Neural cell (in vitro differentiated cells): ENCODE measurements at regions not wholly inside any gene's neighbourhood (a gene's known extent, or its start where the extent isn't known, plus 50 kb on each side); places are given as distances from the start of the nearest gene placed in this dataset.

Experiments used
- H2AFZ ChIP-seq: fragments of 200-600, 300-800 bp; sonication (generic), shearing (Covaris generic); 2 replicates; pipeline ENCODE4 v1.6.0; 2014; ENCODE audit warnings: low read depth, mild to moderate bottlenecking, antibody characterized with exemption, low read length, moderate library complexity
- H3F3A ChIP-seq: fragments of 200-600 bp; shearing (Covaris generic); 2 replicates; pipeline ENCODE4 v1.6.1; 2016; ENCODE audit warnings: mild to moderate bottlenecking, moderate library complexity, mixed read lengths, antibody characterized with exemption, low read length; ENCODE audit not compliant: insufficient read depth, poor library complexity, severe bottlenecking
- H3K27ac ChIP-seq: fragments of 200-600, 300-800 bp; sonication (generic), shearing (Covaris generic); 2 replicates; pipeline ENCODE4 v1.5.1; 2014; ENCODE audit warnings: mild to moderate bottlenecking, low read length, moderate library complexity
- H3K27me3 ChIP-seq: fragments of 300-800, 200-600 bp; sonication (generic), shearing (Covaris generic); 2 replicates; pipeline ENCODE4 v1.6.0; 2014; ENCODE audit warnings: mild to moderate bottlenecking, low read depth, low read length, moderate library complexity; ENCODE audit not compliant: insufficient read depth
- H3K36me3 ChIP-seq: fragments of 300-800, 200-600 bp; sonication (generic), shearing (Covaris generic); 2 replicates; pipeline ENCODE4 v1.5.1; 2014; ENCODE audit warnings: mild to moderate bottlenecking, antibody characterized with exemption, low read length, moderate library complexity; ENCODE audit not compliant: insufficient read depth
- H3K4me2 ChIP-seq: fragments of 300-800, 200-600 bp; sonication (generic), shearing (Covaris generic); 2 replicates; pipeline ENCODE4 v1.6.0; 2014; ENCODE audit warnings: mild to moderate bottlenecking, low read length
- H3K4me3 ChIP-seq: fragments of 300-800, 200-600 bp; sonication (generic), shearing (Covaris generic); 2 replicates; pipeline ENCODE4 v1.5.1; 2014; ENCODE audit warnings: mild to moderate bottlenecking, low read length, moderate library complexity
- H3K79me2 ChIP-seq: fragments of 200-600 bp; shearing (Covaris generic); replicated peaks from 2 replicates; pipeline ENCODE4 v1.6.0; 2014; ENCODE audit warnings: mild to moderate bottlenecking, low read length, moderate library complexity; ENCODE audit not compliant: insufficient read depth
- H3K9ac ChIP-seq: fragments of 300-800, 200-600 bp; sonication (generic), shearing (Covaris generic); 2 replicates; pipeline ENCODE4 v1.6.1; 2016; ENCODE audit warnings: mild to moderate bottlenecking, low read length, mixed read lengths
- H3K9me2 ChIP-seq: fragments of 200-600 bp; shearing (Covaris generic); 2 replicates; pipeline ENCODE4 v1.6.1; 2016; ENCODE audit warnings: mild to moderate bottlenecking, low read length, mixed read lengths; ENCODE audit not compliant: insufficient read depth
- H3K9me3 ChIP-seq: fragments of 200-600, 300-800 bp; sonication (generic), shearing (Covaris generic); 2 replicates; pipeline ENCODE4 v1.6.1; 2016; ENCODE audit warnings: mild to moderate bottlenecking, mixed run types, low read length, moderate library complexity, mixed read lengths
- H4K20me1 ChIP-seq: fragments of 200-600 bp; shearing (Covaris generic); 2 replicates; pipeline ENCODE4 v1.6.1; 2016; ENCODE audit warnings: mild to moderate bottlenecking, mixed run types; ENCODE audit not compliant: insufficient read depth
- CTCF ChIP-seq: fragments of 450-650 bp; IDR thresholded peaks from 2 replicates; pipeline ENCODE4 v1.5.1; 2014; ENCODE audit warnings: antibody characterized with exemption, mild to moderate bottlenecking, moderate library complexity; ENCODE audit not compliant: poor library complexity, severe bottlenecking
- EP300 ChIP-seq: fragments of 450-650 bp; conservative IDR thresholded peaks from 2 replicates; pipeline ENCODE4 v1.6.1; 2014; ENCODE audit warnings: antibody characterized with exemption, mild to moderate bottlenecking, moderate library complexity; ENCODE audit not compliant: poor library complexity, severe bottlenecking
- EZH2 ChIP-seq: fragments of 200-600, 300-800 bp; shearing (Covaris generic), sonication (generic); IDR thresholded peaks from 2 replicates; pipeline ENCODE4 v1.6.1; 2014; ENCODE audit warnings: antibody characterized with exemption, low read length, borderline replicate concordance, mild to moderate bottlenecking; ENCODE audit not compliant: insufficient read depth, poor library complexity, severe bottlenecking
- MXI1 ChIP-seq: fragments of 450-650 bp; conservative IDR thresholded peaks from 2 replicates; pipeline ENCODE4 v1.6.1; 2014; ENCODE audit warnings: antibody characterized with exemption, mild to moderate bottlenecking; ENCODE audit not compliant: poor library complexity, severe bottlenecking
- POLR2AphosphoS5 ChIP-seq: IDR thresholded peaks from 2 replicates; pipeline ENCODE4 v1.6.1; 2012
- RAD21 ChIP-seq: fragments of 450-650 bp; conservative IDR thresholded peaks from 2 replicates; pipeline ENCODE4 v1.6.1; 2014; ENCODE audit warnings: antibody characterized with exemption, mild to moderate bottlenecking, moderate library complexity
- REST ChIP-seq: IDR thresholded peaks from 2 replicates; pipeline ENCODE4 v1.6.1; 2012; ENCODE audit warnings: borderline replicate concordance
- SMC3 ChIP-seq: fragments of 450-650 bp; conservative IDR thresholded peaks from 2 replicates; pipeline ENCODE4 v1.6.1; 2014; ENCODE audit warnings: antibody characterized with exemption, mild to moderate bottlenecking, moderate library complexity; ENCODE audit not compliant: poor library complexity
- TAF1 ChIP-seq: IDR thresholded peaks from 2 replicates; pipeline ENCODE4 v1.6.1; 2012; ENCODE audit warnings: low read depth

- Histone ChIP-seq H4K20me1 (no peaks in the 10 kb centered on the region), H3K79me2 (no peaks in the 10 kb centered on the region), H3K9me2 (no peaks in the 10 kb centered on the region), H3K4me3 (no peak overlapping the region), H3F3A (no peaks in the 10 kb centered on the region), H3K4me2 (no peak overlapping the region), H3K9ac (no peak overlapping the region), H2AFZ (no peak overlapping the region), H3K27ac (no peak overlapping the region), H3K27me3 (no peaks in the 10 kb centered on the region), H3K9me3 (no peaks in the 10 kb centered on the region), H3K36me3 (no peaks in the 10 kb centered on the region)
- no peak for TF ChIP-seq MXI1
These were observed 212.2 kb downstream of the ETV1 start for GRCh38 chr7:13777242-13777641.

GRCh38 chr7:13778967-13779366 is 210.5 kb downstream of the ETV1 start:
- Histone ChIP-seq H3K4me2 (no peak overlapping the region), H3K9me2 (no peaks in the 10 kb centered on the region), H3K27me3 (no peaks in the 10 kb centered on the region), H2AFZ (no peak overlapping the region), H3F3A (no peaks in the 10 kb centered on the region), H4K20me1 (no peaks in the 10 kb centered on the region), H3K79me2 (no peaks in the 10 kb centered on the region), H3K36me3 (no peaks in the 10 kb centered on the region), H3K9me3 (no peaks in the 10 kb centered on the region), H3K4me3 (no peak overlapping the region), H3K27ac (no peak overlapping the region), H3K9ac (no peak overlapping the region)
- TF ChIP-seq EZH2 (no peak), CTCF (no peak), POLR2AphosphoS5 (no peak), RAD21 (no peak)

GRCh38 chr7:13790611-13791010 is 198.9 kb downstream of the ETV1 start:
- Histone ChIP-seq H3K27ac (no peak overlapping the region), H3K79me2 (no peaks in the 10 kb centered on the region), H3K36me3 (no peaks in the 10 kb centered on the region), H3K9me3 (no peaks in the 10 kb centered on the region), H3K4me3 (no peak overlapping the region), H2AFZ (no peak overlapping the region), H3K4me2 (no peak overlapping the region), H3K9me2 (no peaks in the 10 kb centered on the region), H3K27me3 (no peaks in the 10 kb centered on the region), H3K9ac (no peak overlapping the region), H4K20me1 (no peaks in the 10 kb centered on the region), H3F3A (no peaks in the 10 kb centered on the region)
- TF ChIP-seq SMC3 (no peak), TAF1 (no peak), CTCF (no peak), REST (no peak), EP300 (no peak), POLR2AphosphoS5 (no peak), RAD21 (no peak), EZH2 (no peak), MXI1 (no peak)
